Esophagus muscularis mucosa (tissue), 4 donors: ENCODE measurements at regions not wholly inside any gene's neighbourhood (a gene's known extent, or its start where the extent isn't known, plus 50 kb on each side); places are given as distances from the start of the nearest gene placed in this dataset.

Source experiments
- DNase-seq: peaks from one replicate; pipeline ENCODE4 v3.0.0-alpha.2; 2017; ENCODE audit errors: extremely low spot score
- H3K27ac ChIP-seq, 4 donors: fragments of 200-600 bp; sonication (generic); replicated peaks in 1 of 4; 1 replicate in 3 of 4; 2 replicates in 1 of 4; pipeline ENCODE4 v1.5.1; 2016 to 2019; ENCODE audit warnings: mild to moderate bottlenecking in 1 of 4
- H3K27me3 ChIP-seq, 4 donors: fragments of 200-600 bp; sonication (generic); one replicate each; pipeline versions ENCODE4 v1.5.1 to v1.6.0; 2016 to 2019
- H3K36me3 ChIP-seq, 4 donors: fragments of 200-600 bp; sonication (generic); one replicate each; pipeline ENCODE4 v1.5.1; 2016 to 2019
- H3K4me1 ChIP-seq, 4 donors: fragments of 200-600 bp; sonication (generic); one replicate each; pipeline ENCODE4 v1.5.1; 2016 to 2019
- H3K4me3 ChIP-seq, 4 donors: fragments of 200-600 bp; sonication (generic); 1 replicate in 2 of 4; 2 replicates in 2 of 4; pipeline ENCODE4 v1.5.1; 2016 to 2019; ENCODE audit warnings: mild to moderate bottlenecking in 4 of 4, moderate library complexity in 1 of 4
- H3K9me3 ChIP-seq, 4 donors: fragments of 200-600 bp; sonication (generic); 1 replicate in 3 of 4; 2 replicates in 1 of 4; pipeline ENCODE4 v1.5.1; 2016 to 2019
- EP300 ChIP-seq: sonication (generic); formaldehyde crosslinking; IDR thresholded peaks from one replicate; pipeline ENCODE4 v1.6.1; 2017; ENCODE audit warnings: antibody characterized with exemption
- POLR2A ChIP-seq: fragments of 450-650 bp; IDR thresholded peaks from one replicate; pipeline ENCODE4 v1.6.1; 2017; ENCODE audit warnings: antibody characterized with exemption, moderate library complexity, mild to moderate bottlenecking, low read depth
- POLR2AphosphoS5 ChIP-seq, 2 donors: sonication (generic); formaldehyde crosslinking; IDR thresholded peaks; one replicate each; pipeline ENCODE4 v1.6.1; 2017; ENCODE audit warnings: antibody characterized with exemption in 2 of 2
- WGBS: methylation state at CpG from one replicate; pipeline ENCODE4 v1.1.5; 2018; 5-methylcytosine and 5-hydroxymethylcytosine counted together
- intact Hi-C: fragments of 100-400 bp; cut with DNase I; formaldehyde crosslinking; loops from one replicate; pipeline ENCODE4 v1.15.1; 2023
- TF ChIP-seq, protein P1 (sequence below), 3 experiments: fragments of 200-600 bp in 2 of 3; fragments of 450-650 bp in 1 of 3; sonication (generic) in 2 of 3; IDR thresholded peaks; one replicate each; pipeline ENCODE4 v1.5.1; 2017 to 2019; ENCODE audit warnings: antibody characterized with exemption in 3 of 3, mild to moderate bottlenecking in 2 of 3, moderate library complexity in 1 of 3

DNA sequence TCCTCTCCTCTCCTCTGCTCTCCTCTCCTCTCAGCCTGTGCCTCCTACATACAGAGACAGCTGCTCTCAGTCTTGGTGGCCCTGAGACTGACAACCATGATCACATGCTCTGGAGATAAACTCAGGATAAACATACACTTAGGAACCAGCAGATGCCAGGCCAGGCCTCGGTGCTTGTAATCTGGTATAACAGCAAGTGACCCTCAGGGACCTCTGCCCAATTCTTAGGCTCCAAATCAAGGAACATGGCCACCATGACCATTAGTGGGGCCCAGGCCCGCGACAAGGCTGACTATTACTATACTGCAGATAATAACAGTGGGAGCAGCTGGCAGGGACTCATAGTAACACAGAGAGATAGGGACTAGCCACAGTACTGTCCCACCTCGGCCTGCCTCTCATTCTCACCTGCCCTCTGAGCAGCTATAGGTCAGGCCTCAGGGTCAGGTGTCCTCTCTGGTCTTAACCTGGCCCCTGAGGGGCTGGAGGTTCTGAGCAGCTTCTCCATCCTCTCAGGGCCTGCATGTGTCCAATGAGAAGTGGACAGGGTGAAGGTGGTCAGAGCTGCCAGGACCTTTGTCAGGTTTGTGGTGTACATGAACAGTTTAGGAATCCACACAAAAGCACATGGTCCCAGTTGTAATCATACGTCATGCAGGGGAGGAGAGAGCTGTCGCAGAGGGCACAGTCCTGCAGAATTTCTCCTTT, 106.1 kb downstream of the GGTLC2 start:
- intact Hi-C loops = no loop called here

DNA sequence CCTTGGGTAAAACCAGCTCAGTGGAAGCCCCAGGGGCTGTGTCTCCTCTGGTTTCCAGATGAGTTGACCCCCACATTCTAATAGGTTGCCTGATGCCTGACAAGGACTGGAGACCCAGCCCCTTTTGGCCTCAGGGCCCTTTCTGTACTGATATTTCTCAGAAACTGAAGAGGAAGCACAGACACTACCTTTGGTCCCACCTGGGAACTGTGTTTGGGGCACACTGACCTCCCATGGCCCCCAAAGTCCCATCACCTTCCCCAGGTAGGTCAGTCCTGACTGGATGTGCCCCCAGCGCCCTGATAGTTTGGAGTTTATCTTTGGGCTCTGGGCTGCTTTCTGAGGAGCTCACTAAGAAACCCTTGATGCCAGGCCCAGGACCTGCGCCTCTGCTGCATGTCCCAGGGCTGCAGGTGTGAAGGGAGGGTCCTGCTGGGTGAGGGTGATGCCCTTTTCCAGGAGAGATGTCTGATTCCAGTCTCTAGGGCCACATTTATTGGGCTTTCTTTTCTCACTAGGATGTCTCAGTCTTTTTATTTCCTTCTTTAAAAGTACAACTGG, 106.7 kb downstream of the GGTLC2 start:
- intact Hi-C loops = no loop called here
- WGBS = 95% methylated on average over 2 of the region's 2 CpGs

More for the DNA sequence above, 106.1 kb downstream of the GGTLC2 start:
- no peak for DNase-seq
- no peaks in the 10 kb centered on the region for H3K4me1 ChIP-seq
- H3K27ac ChIP-seq = no peak overlapping the region
- WGBS = 26% methylated on average over 2 of the region's 6 CpGs
- no peaks in the 10 kb centered on the region for H3K9me3 ChIP-seq
- H3K4me3 ChIP-seq = no peak overlapping the region
- peaks cover 0 to 13% (median 0%) of the 10 kb centered on the region in 4 donors for H3K27me3 ChIP-seq
- no peaks in the 10 kb centered on the region for H3K36me3 ChIP-seq
- TF ChIP-seq, protein P1, sequence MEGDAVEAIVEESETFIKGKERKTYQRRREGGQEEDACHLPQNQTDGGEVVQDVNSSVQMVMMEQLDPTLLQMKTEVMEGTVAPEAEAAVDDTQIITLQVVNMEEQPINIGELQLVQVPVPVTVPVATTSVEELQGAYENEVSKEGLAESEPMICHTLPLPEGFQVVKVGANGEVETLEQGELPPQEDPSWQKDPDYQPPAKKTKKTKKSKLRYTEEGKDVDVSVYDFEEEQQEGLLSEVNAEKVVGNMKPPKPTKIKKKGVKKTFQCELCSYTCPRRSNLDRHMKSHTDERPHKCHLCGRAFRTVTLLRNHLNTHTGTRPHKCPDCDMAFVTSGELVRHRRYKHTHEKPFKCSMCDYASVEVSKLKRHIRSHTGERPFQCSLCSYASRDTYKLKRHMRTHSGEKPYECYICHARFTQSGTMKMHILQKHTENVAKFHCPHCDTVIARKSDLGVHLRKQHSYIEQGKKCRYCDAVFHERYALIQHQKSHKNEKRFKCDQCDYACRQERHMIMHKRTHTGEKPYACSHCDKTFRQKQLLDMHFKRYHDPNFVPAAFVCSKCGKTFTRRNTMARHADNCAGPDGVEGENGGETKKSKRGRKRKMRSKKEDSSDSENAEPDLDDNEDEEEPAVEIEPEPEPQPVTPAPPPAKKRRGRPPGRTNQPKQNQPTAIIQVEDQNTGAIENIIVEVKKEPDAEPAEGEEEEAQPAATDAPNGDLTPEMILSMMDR (IDR thresholded peaks at IDR 0.05) = no peak
- no peak for TF ChIP-seq EP300
- no peak for TF ChIP-seq POLR2A
- TF ChIP-seq POLR2AphosphoS5 (IDR thresholded peaks at IDR 0.05) = no peak

DNA sequence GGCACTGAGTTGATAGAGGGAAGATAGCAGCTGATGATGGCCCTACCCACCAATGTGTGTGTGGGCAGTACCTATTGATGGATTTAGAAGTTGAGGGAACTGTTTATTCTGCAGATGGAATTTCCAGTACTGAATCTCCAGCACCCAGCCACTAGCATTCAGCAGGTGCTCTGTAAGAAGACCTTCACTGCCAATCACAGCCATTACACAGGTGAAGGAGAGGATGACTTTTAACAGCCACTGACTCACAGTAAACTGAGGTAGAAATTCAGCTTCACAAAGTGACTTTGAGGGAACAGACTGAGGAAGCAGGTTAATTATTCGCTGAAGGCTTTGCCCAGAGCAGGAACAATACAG, 107.8 kb downstream of the GGTLC2 start:
- no peaks in the 10 kb centered on the region for H3K36me3 ChIP-seq
- no peak overlapping the region for H3K4me3 ChIP-seq
- no peak for TF ChIP-seq POLR2AphosphoS5 (IDR thresholded peaks at IDR 0.05)
- TF ChIP-seq, protein P1 (IDR thresholded peaks at IDR 0.05) = no peak
- TF ChIP-seq POLR2A = no peak
- TF ChIP-seq EP300 = no peak
- peaks cover 0 to 13% (median 0%) of the 10 kb centered on the region in 4 donors for H3K27me3 ChIP-seq
- DNase-seq = no peak
- no peaks in the 10 kb centered on the region for H3K9me3 ChIP-seq
- intact Hi-C loops = no loop called here
- H3K4me1 ChIP-seq = no peaks in the 10 kb centered on the region
- H3K27ac ChIP-seq = no peak overlapping the region
- WGBS = 75% methylated on average over 1 of the region's 1 CpG

More for the DNA sequence above, 106.7 kb downstream of the GGTLC2 start:
- Histone ChIP-seq H3K4me3 (no peak overlapping the region), H3K27ac (no peak overlapping the region), H3K27me3 (peaks cover 0 to 13% (median 0%) of the 10 kb centered on the region in 4 donors), H3K36me3 (no peaks in the 10 kb centered on the region), H3K9me3 (no peaks in the 10 kb centered on the region), H3K4me1 (no peaks in the 10 kb centered on the region)
- TF ChIP-seq EP300 = no peak
- TF ChIP-seq POLR2A = no peak
- TF ChIP-seq, protein P1 (IDR thresholded peaks at IDR 0.05) = no peak
- TF ChIP-seq POLR2AphosphoS5 (IDR thresholded peaks at IDR 0.05) = no peak
- DNase-seq = no peak

DNA sequence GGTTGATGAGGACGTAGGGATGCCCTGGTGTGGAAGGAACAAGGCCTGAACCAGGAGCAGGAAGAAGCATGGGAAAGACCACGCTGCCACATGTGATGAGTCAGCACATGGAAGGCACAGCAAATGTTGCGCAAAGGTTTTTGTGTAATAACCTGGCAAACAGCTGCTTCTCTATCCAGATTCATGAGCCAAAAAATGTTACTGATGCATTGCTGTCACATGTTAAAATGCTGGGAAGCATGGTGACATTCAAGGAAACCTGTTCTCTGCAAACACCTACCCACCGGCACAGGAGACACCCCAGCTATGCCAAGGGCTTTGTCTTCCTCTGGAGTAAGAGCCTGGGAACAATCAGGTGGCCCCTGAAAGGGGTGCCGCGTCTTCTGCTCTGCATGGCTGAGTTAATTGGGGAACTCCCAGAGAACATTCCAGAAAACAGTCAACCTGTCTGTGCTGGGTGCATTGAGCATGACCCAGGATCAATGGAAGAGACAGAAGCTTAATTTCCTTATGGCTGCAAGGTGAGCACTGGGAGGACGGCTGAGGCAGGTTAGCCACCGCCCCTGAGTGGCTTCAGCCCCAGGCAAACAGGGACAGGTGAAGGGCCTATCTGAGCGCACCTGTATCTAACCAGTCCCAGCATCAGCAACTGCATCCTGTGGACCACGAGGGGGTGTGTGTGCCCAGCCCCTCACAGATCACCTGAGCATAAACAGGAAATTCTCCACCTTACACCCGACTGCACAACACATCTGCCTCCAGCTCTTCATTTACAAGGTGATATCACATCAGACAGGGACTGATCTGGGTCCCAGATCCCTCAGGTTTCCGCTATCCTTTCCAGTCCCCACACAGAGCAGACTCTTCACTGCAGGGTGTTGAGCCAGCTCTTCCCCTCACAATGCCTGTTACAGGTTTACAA, 108.4 kb downstream of the GGTLC2 start:
- intact Hi-C loops = no loop called here
- no peaks in the 10 kb centered on the region for H3K4me1 ChIP-seq
- H3K27me3 ChIP-seq = peaks cover 0 to 13% (median 0%) of the 10 kb centered on the region in 4 donors
- no peak overlapping the region for H3K4me3 ChIP-seq
- no peaks in the 10 kb centered on the region for H3K9me3 ChIP-seq
- H3K27ac ChIP-seq = no peak overlapping the region
- no peak for DNase-seq
- no peak for TF ChIP-seq POLR2AphosphoS5 (IDR thresholded peaks at IDR 0.05)
- no peak for TF ChIP-seq POLR2A
- no peak for TF ChIP-seq EP300
- TF ChIP-seq, protein P1 (IDR thresholded peaks at IDR 0.05) = no peak
- 74% methylated on average over 12 of the region's 12 CpGs for WGBS
- no peaks in the 10 kb centered on the region for H3K36me3 ChIP-seq
